Occipital lobe (tissue), 1 donor: ENCODE measurements at regions not wholly inside any gene's neighbourhood (a gene's known extent, or its start where the extent isn't known, plus 50 kb on each side); places are given as distances from the start of the nearest gene placed in this dataset.

ENCODE experiments used
- DNase-seq: peaks from one replicate; lab custom pipeline; 2025; lab: John Stamatoyannopoulos, UW

DNA sequence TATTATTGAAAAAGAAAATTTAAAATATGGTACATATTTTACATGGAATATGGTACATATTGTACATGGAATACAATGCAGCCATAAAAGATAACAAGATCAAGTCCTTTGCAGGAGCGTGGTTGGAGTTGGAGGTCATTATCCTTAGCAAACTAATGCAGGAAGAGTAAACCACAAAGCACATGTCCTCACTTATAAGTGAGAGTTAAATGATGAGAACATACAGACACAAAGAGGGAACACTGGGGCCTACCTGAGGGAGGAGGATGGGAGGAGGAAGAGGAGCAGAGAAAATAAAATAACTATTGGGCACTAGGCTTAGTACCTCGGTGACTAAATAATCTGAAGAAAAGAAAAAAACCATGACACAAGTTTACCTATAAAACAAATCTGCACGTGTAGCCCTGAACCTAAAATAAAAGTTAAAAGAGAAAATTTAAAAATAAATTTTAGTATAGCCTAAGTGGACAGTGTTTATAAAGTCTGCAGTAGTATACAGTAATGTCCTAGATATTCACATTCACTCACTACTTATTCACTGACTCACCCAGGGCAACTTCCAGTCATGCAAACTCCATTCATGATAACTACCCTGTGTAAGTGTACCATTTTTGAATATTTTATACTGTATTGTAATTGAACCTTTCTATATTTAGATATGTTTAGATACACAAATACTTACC is 204.4 kb downstream of the FAM76B start:
- DNase-seq, result no peak

GRCh38 chr11:95584589-95584988 is 205.0 kb downstream of the FAM76B start:
- DNase-seq, result no peak

DNA sequence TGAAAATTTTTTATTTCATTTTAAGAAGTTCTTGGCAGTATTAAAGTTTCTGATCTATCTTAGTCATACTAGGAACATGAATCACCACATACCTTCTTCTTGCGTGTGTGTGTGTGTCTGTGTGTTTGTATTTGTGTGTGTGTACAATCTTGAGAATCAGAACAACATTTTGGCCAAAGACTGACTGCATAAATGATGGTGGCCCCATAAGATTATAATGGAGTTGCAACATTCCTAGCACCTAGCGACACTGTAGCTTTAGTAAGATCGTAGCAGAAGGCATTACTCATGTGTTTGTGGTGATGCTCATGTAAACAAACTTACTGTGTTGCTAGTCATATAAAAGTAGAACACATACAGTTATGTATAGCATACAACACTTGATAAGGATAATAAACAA is 205.4 kb downstream of the FAM76B start:
- no peak for DNase-seq

- no peak for DNase-seq
These were observed 211.7 kb downstream of the FAM76B start for GRCh38 chr11:95577716-95578460.

- DNase-seq, result no peak
These were observed 213.3 kb downstream of the FAM76B start for GRCh38 chr11:95576146-95576845.

- DNase-seq, result no peak
These were observed 214.1 kb downstream of the FAM76B start for GRCh38 chr11:95575517-95575916.

DNA sequence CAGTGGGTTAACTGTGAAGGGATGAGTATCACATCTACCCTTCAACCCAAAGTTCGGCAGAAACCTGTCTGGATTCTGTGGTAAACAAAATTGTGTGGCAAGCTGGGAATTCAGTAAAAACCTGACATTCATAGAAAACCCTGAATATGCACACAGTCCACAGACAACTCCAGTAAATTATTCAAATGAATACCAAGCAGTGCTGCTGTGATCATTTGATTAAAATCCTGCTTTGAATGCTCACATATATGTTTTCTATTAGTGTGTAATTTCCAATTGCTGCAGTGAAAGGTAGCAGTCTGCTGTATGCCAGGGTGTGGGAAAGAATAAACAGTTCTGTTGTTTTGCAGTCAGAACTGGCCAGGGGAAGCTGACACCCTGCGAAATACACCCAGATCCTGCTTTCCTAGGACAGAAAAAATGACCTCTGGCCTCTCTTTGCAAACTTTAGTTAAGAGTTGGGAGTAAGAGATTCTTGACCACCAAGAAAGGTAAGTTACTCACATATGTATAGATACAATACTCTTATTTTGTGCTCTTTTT is 217.8 kb downstream of the FAM76B start:
- no peak for DNase-seq

- no peak for DNase-seq
These were observed 218.7 kb downstream of the FAM76B start for GRCh38 chr11:95570845-95571244.

DNA sequence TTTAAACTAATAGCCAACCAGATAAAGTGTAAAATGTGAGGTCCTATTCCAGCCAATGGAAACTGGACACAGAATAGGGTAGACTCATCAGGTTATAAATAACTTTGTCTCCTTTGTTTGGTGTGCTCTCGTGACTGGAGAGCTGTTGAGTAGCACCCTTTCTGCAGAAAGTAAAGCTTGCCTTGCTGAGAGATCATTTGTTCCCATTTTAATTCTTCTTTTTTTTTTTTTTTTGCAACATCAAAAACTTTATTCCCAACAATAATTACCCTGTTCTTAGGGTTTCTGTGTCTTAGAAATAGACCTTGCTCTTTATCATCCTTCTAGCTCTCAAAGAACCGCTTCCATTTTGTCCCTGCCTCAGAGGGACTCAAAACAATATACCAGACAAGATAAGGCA is 220.4 kb downstream of the FAM76B start:
- DNase-seq, result no peak

GRCh38 chr11:95568281-95568680 is 221.3 kb downstream of the FAM76B start:
- no peak for DNase-seq

GRCh38 chr11:95567685-95568084 is 221.9 kb downstream of the FAM76B start:
- DNase-seq, result no peak

DNA sequence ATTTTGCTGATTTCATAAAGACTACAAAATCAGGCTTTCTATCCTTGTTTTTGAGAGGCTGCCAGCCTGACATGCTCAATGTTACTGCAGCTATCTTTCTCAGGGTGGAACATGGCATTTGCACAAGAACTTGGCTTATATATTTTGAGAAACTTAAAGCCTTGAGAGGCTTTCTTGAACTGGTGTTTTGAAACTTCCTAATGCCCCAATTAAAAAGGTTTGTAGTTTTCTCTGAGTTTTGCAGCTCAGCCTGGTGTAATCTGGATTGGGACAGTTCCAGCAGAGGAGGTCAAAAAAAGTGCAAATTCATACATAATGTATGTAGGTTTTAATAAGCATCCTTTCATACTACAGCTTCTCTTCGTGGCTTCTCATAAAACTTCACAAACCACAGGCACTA is 223.4 kb downstream of the FAM76B start:
- DNase-seq, result no peak

GRCh38 chr11:95565724-95566141 is 223.8 kb downstream of the FAM76B start:
- DNase-seq, result no peak

DNA sequence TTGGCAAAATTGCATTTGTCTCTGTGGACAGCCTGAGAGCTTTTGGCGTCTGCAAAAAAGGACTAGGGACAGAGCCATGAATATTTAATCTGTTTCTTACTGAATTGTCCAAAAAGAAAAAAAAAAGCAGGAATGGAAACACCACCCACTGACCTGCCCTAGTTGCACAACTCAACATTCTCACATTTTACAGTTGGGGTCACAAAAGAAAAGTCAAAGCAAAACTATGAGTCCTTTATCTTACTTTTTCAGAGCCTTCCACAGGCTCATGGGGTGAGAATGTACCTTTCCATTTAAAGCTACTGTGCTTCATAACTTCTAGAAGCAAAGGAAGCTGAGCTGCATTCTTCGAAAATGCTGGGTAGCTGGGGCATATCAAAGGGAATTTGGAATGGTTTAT is 225.7 kb downstream of the FAM76B start:
- DNase-seq, result no peak

- DNase-seq, result no peak
These were observed 226.4 kb downstream of the FAM76B start for GRCh38 chr11:95563173-95563572.

DNA sequence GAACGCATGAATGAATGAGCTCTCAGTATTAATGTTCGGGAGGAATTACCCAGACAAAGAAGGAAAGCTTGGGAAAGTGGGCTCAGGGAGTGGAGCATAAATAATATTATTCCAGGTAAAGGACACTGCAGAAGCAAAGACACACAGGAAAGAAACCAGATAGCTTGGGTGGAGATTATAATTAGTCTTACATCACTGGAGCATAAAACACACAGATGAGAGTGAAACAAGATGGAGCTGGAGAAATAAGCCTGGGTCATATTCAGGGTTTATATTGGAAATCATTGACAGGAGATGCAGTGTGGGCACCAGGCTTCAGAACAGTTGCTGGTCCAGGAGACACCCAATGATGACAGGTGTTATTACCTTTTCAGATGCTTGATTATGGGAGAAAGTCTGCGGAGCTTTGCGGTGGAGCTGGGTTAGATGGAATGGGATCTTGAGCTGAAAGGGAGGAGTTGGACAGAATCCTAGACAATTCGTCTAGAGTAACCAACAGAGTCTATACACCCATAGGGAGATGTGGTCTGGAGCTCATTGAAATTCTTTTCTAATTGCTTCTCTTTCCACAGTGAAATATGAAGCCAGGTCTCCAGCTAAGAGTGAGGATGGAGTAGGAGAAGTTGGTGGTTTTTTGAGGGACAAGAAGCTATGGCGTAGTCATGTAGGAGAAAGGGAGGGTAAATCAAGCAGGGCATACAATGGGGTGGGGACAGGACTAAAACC is 227.2 kb downstream of the FAM76B start:
- no peak for DNase-seq

GRCh38 chr11:95559899-95560298 is 229.7 kb downstream of the FAM76B start:
- DNase-seq, result no peak

DNA sequence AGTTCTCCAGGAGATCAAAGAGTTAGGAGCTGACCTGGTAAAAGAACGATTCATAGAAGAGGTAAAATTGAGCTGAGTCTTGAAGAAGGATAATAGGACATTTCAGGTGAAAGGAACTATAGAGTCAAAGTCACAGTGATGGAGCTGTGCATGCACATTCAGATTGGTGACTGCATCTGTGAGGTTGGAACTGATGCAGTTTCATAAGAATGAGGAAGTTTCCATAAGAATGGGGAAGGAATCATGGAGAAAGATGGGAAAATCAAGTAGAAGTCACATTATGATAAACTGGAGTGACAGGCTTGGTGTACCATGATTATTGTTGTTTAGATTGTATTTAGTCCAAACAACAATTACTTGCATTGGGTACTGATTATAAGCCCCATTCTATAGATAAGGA is 232.2 kb downstream of the FAM76B start:
- DNase-seq, result no peak

GRCh38 chr11:95556342-95557163 is 233.0 kb downstream of the FAM76B start:
- DNase-seq, result no peak

- DNase-seq, result no peak
These were observed 233.6 kb downstream of the FAM76B start for GRCh38 chr11:95556011-95556341.

- DNase-seq, result no peak
These were observed 234.7 kb downstream of the FAM76B start for GRCh38 chr11:95554911-95555310.
